ENCODE measurements at regions not wholly inside any gene's neighbourhood (a gene's known extent, or its start where the extent isn't known, plus 50 kb on each side); places are given as distances from the start of the nearest gene placed in this dataset.

GRCh38 chr10:52955337-52955736, 182.8 kb upstream of the MBL2 start:
- no peak overlapping the region for H3K4me3 ChIP-seq
- H3K27me3 ChIP-seq (replicated peaks in 1 of 7): no peaks in the 10 kb centered on the region
- no peaks in the 10 kb centered on the region for H3K4me1 ChIP-seq
- no peaks in the 10 kb centered on the region for H3K36me3 ChIP-seq
- TF ChIP-seq CTCF (IDR thresholded peaks at IDR 0.05 in 8 of 11, conservative IDR thresholded peaks at IDR 0.05 in 3 of 11): no peak
- no peak for TF ChIP-seq POLR2AphosphoS5 (IDR thresholded peaks at IDR 0.05)
- no peak for TF ChIP-seq POLR2A (IDR thresholded peaks at IDR 0.05)
- no peak overlapping the region for H3K27ac ChIP-seq
- H3K9me3 ChIP-seq: no peaks in the 10 kb centered on the region
- intact Hi-C loops (cut with DNase I; ENCODE audit: low total_unique reads): no loop called here
- DNase-seq: peak; percentile 43
- 93 to 98% (median 95%) methylated on average over 17 to 21 of the region's 21 CpGs for WGBS, 5 donors

GRCh38 chr10:52954407-52954806, 181.8 kb upstream of the MBL2 start:
- no peaks in the 10 kb centered on the region for H3K9me3 ChIP-seq
- no peak for DNase-seq
- no peaks in the 10 kb centered on the region for H3K36me3 ChIP-seq
- no peak overlapping the region for H3K27ac ChIP-seq
- H3K4me1 ChIP-seq: no peaks in the 10 kb centered on the region
- H3K4me3 ChIP-seq: no peak overlapping the region
- intact Hi-C loops (cut with DNase I; ENCODE audit: low total_unique reads): no loop called here
- H3K27me3 ChIP-seq (replicated peaks in 1 of 7): no peaks in the 10 kb centered on the region
- 77 to 86% (median 82%) methylated on average over 5 of the region's 5 CpGs for WGBS, 5 donors
- no peak for TF ChIP-seq POLR2AphosphoS5 (IDR thresholded peaks at IDR 0.05)
- no peak for TF ChIP-seq POLR2A (IDR thresholded peaks at IDR 0.05)
- no peak for TF ChIP-seq CTCF (IDR thresholded peaks at IDR 0.05 in 8 of 11, conservative IDR thresholded peaks at IDR 0.05 in 3 of 11)

GRCh38 chr10:52952391-52953055, 179.9 kb upstream of the MBL2 start:
- H3K4me3 ChIP-seq: no peak overlapping the region
- DNase-seq: no peak
- H3K36me3 ChIP-seq: no peaks in the 10 kb centered on the region
- H3K4me1 ChIP-seq: no peaks in the 10 kb centered on the region
- no peaks in the 10 kb centered on the region for H3K27me3 ChIP-seq (replicated peaks in 1 of 7)
- no peaks in the 10 kb centered on the region for H3K9me3 ChIP-seq
- intact Hi-C loops (cut with DNase I; ENCODE audit: low total_unique reads): no loop called here
- TF ChIP-seq POLR2A (IDR thresholded peaks at IDR 0.05) (no peak), POLR2AphosphoS5 (IDR thresholded peaks at IDR 0.05) (no peak)
- 64 to 81% (median 75%) methylated on average over 9 of the region's 9 CpGs for WGBS, 5 donors
- H3K27ac ChIP-seq: no peak overlapping the region

- Histone ChIP-seq H3K27me3 (replicated peaks in 1 of 7) (no peaks in the 10 kb centered on the region), H3K36me3 (no peaks in the 10 kb centered on the region), H3K9me3 (no peaks in the 10 kb centered on the region), H3K27ac (no peak overlapping the region), H3K4me3 (no peak overlapping the region), H3K4me1 (no peaks in the 10 kb centered on the region)
- DNase-seq: peak; percentile 54
- intact Hi-C loops (cut with DNase I; ENCODE audit: low total_unique reads): no loop called here
- TF ChIP-seq POLR2AphosphoS5 (IDR thresholded peaks at IDR 0.05) (no peak), CTCF (IDR thresholded peaks at IDR 0.05 in 8 of 11, conservative IDR thresholded peaks at IDR 0.05 in 3 of 11) (peak in 6 of 11 experiments; percentile 20 to 47 (median 24))
- WGBS, 5 donors: 17 to 25% (median 21%) methylated on average over 5 of the region's 5 CpGs
These were observed 179.2 kb upstream of the MBL2 start for GRCh38 chr10:52951824-52952223.
